ENCODE measurements at regions not wholly inside any gene's neighbourhood (a gene's known extent, or its start where the extent isn't known, plus 50 kb on each side); places are given as distances from the start of the nearest gene placed in this dataset.

DNA sequence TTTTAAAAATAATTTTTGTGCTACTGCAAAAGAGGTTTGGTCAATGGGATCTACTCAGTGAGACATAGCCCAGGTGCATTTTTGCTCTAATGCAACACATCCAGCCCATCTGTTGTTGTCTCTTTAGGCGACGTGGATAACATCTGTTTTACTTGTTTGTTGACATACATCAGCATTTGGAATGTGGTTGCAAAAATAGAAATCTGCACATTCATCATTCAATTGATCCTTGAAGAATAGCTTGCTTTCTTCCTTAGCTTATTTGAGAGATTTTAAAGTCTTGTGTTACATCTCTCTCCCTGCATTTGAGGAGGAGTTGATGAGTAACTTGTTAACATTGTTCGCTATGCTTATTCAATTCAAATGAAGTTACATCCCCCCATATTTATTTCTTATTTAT is 1202.3 kb downstream of the NSUN3 start:
- H2AK5ac ChIP-seq (ENCODE audit: low read depth, low read length), result no peak overlapping the region
- no peak overlapping the region for H3K9ac ChIP-seq (replicated peaks in 1 of 4; ENCODE audit: extremely low read depth in 1 of 4, low read depth in 3 of 4, low read length in 3 of 4)
- no peak overlapping the region; a peak in 1 of 8 replicates for H3K4me3 ChIP-seq (ENCODE audit: extremely low read depth in 1 of 4, insufficient read depth in 2 of 4, low read depth in 3 of 4, low read length in 4 of 4)
- no peak overlapping the region for H3K4ac ChIP-seq (replicated peaks; ENCODE audit: insufficient read length, low read depth, low read length)
- H2BK15ac ChIP-seq (ENCODE audit: low read length), result no peak overlapping the region
- H2BK20ac ChIP-seq (ENCODE audit: low read length), result no peak overlapping the region
- H2AFZ ChIP-seq (ENCODE audit: low read length), result no peak overlapping the region
- DNase-seq (ENCODE audit: low read depth in 1 of 2, low spot score in 2 of 2), result no peak
- no peak overlapping the region for H3K23ac ChIP-seq (ENCODE audit: insufficient read length)
- H4K20me1 ChIP-seq (replicated peaks in 1 of 2; ENCODE audit: control insufficient read depth in 1 of 2, insufficient read depth in 2 of 2, low read length in 2 of 2), result no peaks in the 10 kb centered on the region
- FAIRE-seq, result no peak
- H2BK5ac ChIP-seq (ENCODE audit: low read depth, low read length), result no peak overlapping the region
- H3K79me1 ChIP-seq (ENCODE audit: low read depth, low read length), result no peaks in the 10 kb centered on the region
- no peak overlapping the region for H3K14ac ChIP-seq (ENCODE audit: insufficient read length)
- no peaks in the 10 kb centered on the region for H3K27me3 ChIP-seq (replicated peaks in 1 of 4; ENCODE audit: control insufficient read depth in 3 of 4, extremely low read depth in 1 of 4, insufficient read depth in 3 of 4, low read length in 3 of 4)
- no peak overlapping the region for H4K5ac ChIP-seq (ENCODE audit: insufficient read length, low read depth, low read length)
- no peaks in the 10 kb centered on the region for H3K36me3 ChIP-seq (ENCODE audit: control insufficient read depth in 2 of 4, insufficient read depth in 4 of 4, low read length in 3 of 4)
- no peak overlapping the region for H3K4me2 ChIP-seq (ENCODE audit: insufficient read depth in 1 of 2, low read depth in 2 of 2, low read length in 2 of 2)
- ChIA-PET CTCF (ENCODE audit: partially characterized antibody) (no interaction called here), POLR2A (ENCODE audit: partially characterized antibody) (no interaction called here)
- no peaks in the 10 kb centered on the region for H3K79me2 ChIP-seq (ENCODE audit: control insufficient read depth in 1 of 2, insufficient read depth in 2 of 2, low read length in 2 of 2)
- H4K91ac ChIP-seq (replicated peaks; ENCODE audit: insufficient read length, low read length), result no peak overlapping the region
- no peak overlapping the region for H2BK120ac ChIP-seq (replicated peaks; ENCODE audit: low read depth, low read length)
- H3K18ac ChIP-seq (ENCODE audit: extremely low read depth, low read length), result no peak overlapping the region
- TF ChIP-seq RBBP5 (IDR thresholded peaks at IDR 0.05; ENCODE audit: borderline replicate concordance, low read depth, low read length), result no peak
- no peak for TF ChIP-seq POLR2A (IDR thresholded peaks at IDR 0.05; ENCODE audit: control extremely low read depth in 1 of 2, low read depth in 2 of 2, low read length in 2 of 2)
- H3K56ac ChIP-seq (replicated peaks; ENCODE audit: insufficient read length, low read depth, low read length), result no peak overlapping the region
- H3K4me1 ChIP-seq (replicated peaks in 1 of 4; ENCODE audit: control insufficient read depth in 3 of 4, insufficient read depth in 4 of 4, low read length in 3 of 4), result no peaks in the 10 kb centered on the region
- no peak overlapping the region for H3K27ac ChIP-seq (ENCODE audit: low read depth, low read length)
- no peak overlapping the region for H4K8ac ChIP-seq (ENCODE audit: extremely low read depth, insufficient read depth, low read length)
- H3K9me3 ChIP-seq (ENCODE audit: insufficient read depth in 2 of 2, low read depth in 1 of 2, low read length in 1 of 2), result no peaks in the 10 kb centered on the region
- no peaks in the 10 kb centered on the region for H3K23me2 ChIP-seq (ENCODE audit: low read depth, low read length)
- 96% methylated on average over 3 of the region's 3 CpGs; no CpG with 5 or more reads in 1 of the 2 experiments for WGBS, 2 experiments (ENCODE audit: extremely low coverage in 1 of 2, insufficient coverage in 1 of 2, insufficient read length in 1 of 2, insufficient replicate concordance in 2 of 2, low coverage in 1 of 2, low lambda C conversion rate in 2 of 2, missing lambda C conversion rate in 1 of 2)
- H2BK12ac ChIP-seq (ENCODE audit: low read depth, low read length), result no peak overlapping the region

All from H1 (cell line).